HEK293 (cell line): ENCODE measurements at regions not wholly inside any gene's neighbourhood (a gene's known extent, or its start where the extent isn't known, plus 50 kb on each side); places are given as distances from the start of the nearest gene placed in this dataset.

ENCODE experiments used
- CTCF ChIA-PET: fragments of 350-600 bp; formaldehyde crosslinking; extraction: SDS; loops from one replicate; lab custom pipeline; 2021; ENCODE audit warnings: antibody characterized with exemption; lab: Yijun Ruan, JAX
- POLR2A ChIA-PET: fragments of 300-600 bp; formaldehyde crosslinking; extraction: SDS; loops from one replicate; lab custom pipeline; 2020; ENCODE audit warnings: antibody characterized with exemption, inconsistent platforms; lab: Yijun Ruan, JAX
- H3K27ac ChIP-seq: fragments of 200-500 bp; sonication (Bioruptor generic); 2 replicates; pipeline ENCODE4 v1.5.1; 2014; ENCODE audit warnings: low read depth, low read length, control low read depth, inconsistent platforms; ENCODE audit errors: extremely low read depth
- H3K36me3 ChIP-seq, 2 experiments: fragments of 200-500 bp in 1 of 2; sonication (Bioruptor generic) in 1 of 2; 1 replicate in 1 of 2; 2 replicates in 1 of 2; pipeline ENCODE4 v1.5.1; 2014 to 2017; ENCODE audit warnings: inconsistent platforms in 2 of 2, low read length in 2 of 2; ENCODE audit not compliant: control insufficient read depth in 2 of 2, insufficient read depth in 1 of 2
- H3K4me1 ChIP-seq: fragments of 200-500 bp; sonication (Bioruptor generic); 2 replicates; pipeline ENCODE4 v1.5.1; 2014; ENCODE audit warnings: mild to moderate bottlenecking, low read length, inconsistent platforms; ENCODE audit not compliant: control insufficient read depth, insufficient read depth
- H3K4me3 ChIP-seq: 2 replicates; pipeline ENCODE4 v1.5.1; 2011; ENCODE audit warnings: low read depth, mild to moderate bottlenecking, control low read depth, low read length, moderate library complexity
- H3K9me3 ChIP-seq: fragments of 200-500 bp; sonication (Bioruptor generic); 2 replicates; pipeline ENCODE4 v1.5.1; 2014; ENCODE audit warnings: low read depth, low read length, inconsistent platforms; ENCODE audit not compliant: control insufficient read depth, insufficient read depth
- TRIM28 ChIP-seq: IDR thresholded peaks from 2 replicates; pipeline ENCODE4 v1.6.1; 2011; ENCODE audit warnings: low read length, control low read depth, borderline replicate concordance
- YY2 ChIP-seq: fragments of 450-650 bp; formaldehyde crosslinking; IDR thresholded peaks from 2 replicates; pipeline ENCODE4 v1.5.1; 2016; ENCODE audit warnings: missing biosample characterization, missing genetic modification characterization
- ZFHX2 ChIP-seq: fragments of 450-650 bp; formaldehyde crosslinking; conservative IDR thresholded peaks from 2 replicates; pipeline ENCODE4 v1.5.1; 2016; ENCODE audit warnings: missing biosample characterization, missing genetic modification characterization
- ZFP41 ChIP-seq: fragments of 450-650 bp; formaldehyde crosslinking; IDR thresholded peaks from 2 replicates; pipeline ENCODE4 v1.5.1; 2016; ENCODE audit warnings: missing biosample characterization, missing genetic modification characterization, borderline replicate concordance
- ZNF133 ChIP-seq: fragments of 450-650 bp; formaldehyde crosslinking; IDR thresholded peaks from 2 replicates; pipeline ENCODE4 v1.5.1; 2016; ENCODE audit warnings: missing biosample characterization, missing genetic modification characterization
- ZNF174 ChIP-seq: fragments of 450-650 bp; formaldehyde crosslinking; IDR thresholded peaks from 2 replicates; pipeline ENCODE4 v1.5.0; 2017; ENCODE audit warnings: missing biosample characterization, mild to moderate bottlenecking, missing genetic modification characterization
- ZNF202 ChIP-seq: fragments of 450-650 bp; formaldehyde crosslinking; IDR thresholded peaks from 2 replicates; pipeline ENCODE4 v1.5.1; 2016; ENCODE audit warnings: missing biosample characterization, missing genetic modification characterization, borderline replicate concordance
- ZNF398 ChIP-seq: fragments of 450-650 bp; formaldehyde crosslinking; IDR thresholded peaks from 2 replicates; pipeline ENCODE4 v1.5.1; 2017; ENCODE audit warnings: missing biosample characterization, missing genetic modification characterization
- ZNF544 ChIP-seq: fragments of 450-650 bp; formaldehyde crosslinking; IDR thresholded peaks from 2 replicates; pipeline ENCODE4 v1.5.0; 2017; ENCODE audit warnings: missing biosample characterization, missing genetic modification characterization
- ZNF830 ChIP-seq: fragments of 450-650 bp; IDR thresholded peaks from 2 replicates; pipeline ENCODE4 v1.5.0; 2018; ENCODE audit warnings: missing biosample characterization, missing genetic modification characterization, low read depth, mild to moderate bottlenecking, moderate library complexity
- ZSCAN16 ChIP-seq: fragments of 450-650 bp; formaldehyde crosslinking; IDR thresholded peaks from 2 replicates; pipeline ENCODE4 v1.5.1; 2016; ENCODE audit warnings: missing biosample characterization, missing genetic modification characterization
- TF ChIP-seq, protein P1 (sequence below): fragments of 450-650 bp; formaldehyde crosslinking; IDR thresholded peaks from 2 replicates; pipeline ENCODE4 v1.5.1; 2016; ENCODE audit warnings: missing biosample characterization, missing genetic modification characterization, low read depth
- TF ChIP-seq, protein P2 (sequence below): fragments of 450-650 bp; formaldehyde crosslinking; IDR thresholded peaks from 2 replicates; pipeline ENCODE4 v1.5.1; 2016; ENCODE audit warnings: missing biosample characterization, missing genetic modification characterization, borderline replicate concordance
- TF ChIP-seq, protein P3 (sequence below): fragments of 450-650 bp; formaldehyde crosslinking; IDR thresholded peaks from 2 replicates; pipeline ENCODE4 v1.5.1; 2016; ENCODE audit warnings: missing biosample characterization, missing genetic modification characterization

GRCh38 chr10:89923661-89924060 is 222.3 kb downstream of the KIF20B start:
- Histone ChIP-seq H3K4me1 (no peaks in the 10 kb centered on the region), H3K4me3 (no peak overlapping the region), H3K36me3 (no peaks in the 10 kb centered on the region), H3K9me3 (no peaks in the 10 kb centered on the region), H3K27ac (no peak overlapping the region)
- ChIA-PET POLR2A (no interaction called here), CTCF (interaction anchor here (0.6 kb wide), 1 partner anchor 23 kb away, joined by 3 read pairs; no protein-coding TSS in a partner anchor)
- TF ChIP-seq ZFP41 (tag by site-specific recombination) (no peak), ZNF202 (tag by site-specific recombination) (no peak), ZNF544 (no peak), ZSCAN16 (tag by site-specific recombination) (no peak), YY2 (tag by site-specific recombination) (no peak)
- TF ChIP-seq, protein P1, sequence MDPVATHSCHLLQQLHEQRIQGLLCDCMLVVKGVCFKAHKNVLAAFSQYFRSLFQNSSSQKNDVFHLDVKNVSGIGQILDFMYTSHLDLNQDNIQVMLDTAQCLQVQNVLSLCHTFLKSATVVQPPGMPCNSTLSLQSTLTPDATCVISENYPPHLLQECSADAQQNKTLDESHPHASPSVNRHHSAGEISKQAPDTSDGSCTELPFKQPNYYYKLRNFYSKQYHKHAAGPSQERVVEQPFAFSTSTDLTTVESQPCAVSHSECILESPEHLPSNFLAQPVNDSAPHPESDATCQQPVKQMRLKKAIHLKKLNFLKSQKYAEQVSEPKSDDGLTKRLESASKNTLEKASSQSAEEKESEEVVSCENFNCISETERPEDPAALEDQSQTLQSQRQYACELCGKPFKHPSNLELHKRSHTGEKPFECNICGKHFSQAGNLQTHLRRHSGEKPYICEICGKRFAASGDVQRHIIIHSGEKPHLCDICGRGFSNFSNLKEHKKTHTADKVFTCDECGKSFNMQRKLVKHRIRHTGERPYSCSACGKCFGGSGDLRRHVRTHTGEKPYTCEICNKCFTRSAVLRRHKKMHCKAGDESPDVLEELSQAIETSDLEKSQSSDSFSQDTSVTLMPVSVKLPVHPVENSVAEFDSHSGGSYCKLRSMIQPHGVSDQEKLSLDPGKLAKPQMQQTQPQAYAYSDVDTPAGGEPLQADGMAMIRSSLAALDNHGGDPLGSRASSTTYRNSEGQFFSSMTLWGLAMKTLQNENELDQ (tag by site-specific recombination) = no peak
- TF ChIP-seq, protein P2, sequence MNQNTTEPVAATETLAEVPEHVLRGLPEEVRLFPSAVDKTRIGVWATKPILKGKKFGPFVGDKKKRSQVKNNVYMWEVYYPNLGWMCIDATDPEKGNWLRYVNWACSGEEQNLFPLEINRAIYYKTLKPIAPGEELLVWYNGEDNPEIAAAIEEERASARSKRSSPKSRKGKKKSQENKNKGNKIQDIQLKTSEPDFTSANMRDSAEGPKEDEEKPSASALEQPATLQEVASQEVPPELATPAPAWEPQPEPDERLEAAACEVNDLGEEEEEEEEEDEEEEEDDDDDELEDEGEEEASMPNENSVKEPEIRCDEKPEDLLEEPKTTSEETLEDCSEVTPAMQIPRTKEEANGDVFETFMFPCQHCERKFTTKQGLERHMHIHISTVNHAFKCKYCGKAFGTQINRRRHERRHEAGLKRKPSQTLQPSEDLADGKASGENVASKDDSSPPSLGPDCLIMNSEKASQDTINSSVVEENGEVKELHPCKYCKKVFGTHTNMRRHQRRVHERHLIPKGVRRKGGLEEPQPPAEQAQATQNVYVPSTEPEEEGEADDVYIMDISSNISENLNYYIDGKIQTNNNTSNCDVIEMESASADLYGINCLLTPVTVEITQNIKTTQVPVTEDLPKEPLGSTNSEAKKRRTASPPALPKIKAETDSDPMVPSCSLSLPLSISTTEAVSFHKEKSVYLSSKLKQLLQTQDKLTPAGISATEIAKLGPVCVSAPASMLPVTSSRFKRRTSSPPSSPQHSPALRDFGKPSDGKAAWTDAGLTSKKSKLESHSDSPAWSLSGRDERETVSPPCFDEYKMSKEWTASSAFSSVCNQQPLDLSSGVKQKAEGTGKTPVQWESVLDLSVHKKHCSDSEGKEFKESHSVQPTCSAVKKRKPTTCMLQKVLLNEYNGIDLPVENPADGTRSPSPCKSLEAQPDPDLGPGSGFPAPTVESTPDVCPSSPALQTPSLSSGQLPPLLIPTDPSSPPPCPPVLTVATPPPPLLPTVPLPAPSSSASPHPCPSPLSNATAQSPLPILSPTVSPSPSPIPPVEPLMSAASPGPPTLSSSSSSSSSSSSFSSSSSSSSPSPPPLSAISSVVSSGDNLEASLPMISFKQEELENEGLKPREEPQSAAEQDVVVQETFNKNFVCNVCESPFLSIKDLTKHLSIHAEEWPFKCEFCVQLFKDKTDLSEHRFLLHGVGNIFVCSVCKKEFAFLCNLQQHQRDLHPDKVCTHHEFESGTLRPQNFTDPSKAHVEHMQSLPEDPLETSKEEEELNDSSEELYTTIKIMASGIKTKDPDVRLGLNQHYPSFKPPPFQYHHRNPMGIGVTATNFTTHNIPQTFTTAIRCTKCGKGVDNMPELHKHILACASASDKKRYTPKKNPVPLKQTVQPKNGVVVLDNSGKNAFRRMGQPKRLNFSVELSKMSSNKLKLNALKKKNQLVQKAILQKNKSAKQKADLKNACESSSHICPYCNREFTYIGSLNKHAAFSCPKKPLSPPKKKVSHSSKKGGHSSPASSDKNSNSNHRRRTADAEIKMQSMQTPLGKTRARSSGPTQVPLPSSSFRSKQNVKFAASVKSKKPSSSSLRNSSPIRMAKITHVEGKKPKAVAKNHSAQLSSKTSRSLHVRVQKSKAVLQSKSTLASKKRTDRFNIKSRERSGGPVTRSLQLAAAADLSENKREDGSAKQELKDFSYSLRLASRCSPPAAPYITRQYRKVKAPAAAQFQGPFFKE (tag by site-specific recombination) = no peak

GRCh38 chr10:89924261-89924660 is 222.9 kb downstream of the KIF20B start:
- Histone ChIP-seq H3K4me1 (no peaks in the 10 kb centered on the region), H3K36me3 (no peaks in the 10 kb centered on the region), H3K4me3 (no peak overlapping the region), H3K27ac (no peak overlapping the region), H3K9me3 (no peaks in the 10 kb centered on the region)
- CTCF ChIA-PET = no interaction called here
- POLR2A ChIA-PET = no interaction called here
- TF ChIP-seq, protein P3, sequence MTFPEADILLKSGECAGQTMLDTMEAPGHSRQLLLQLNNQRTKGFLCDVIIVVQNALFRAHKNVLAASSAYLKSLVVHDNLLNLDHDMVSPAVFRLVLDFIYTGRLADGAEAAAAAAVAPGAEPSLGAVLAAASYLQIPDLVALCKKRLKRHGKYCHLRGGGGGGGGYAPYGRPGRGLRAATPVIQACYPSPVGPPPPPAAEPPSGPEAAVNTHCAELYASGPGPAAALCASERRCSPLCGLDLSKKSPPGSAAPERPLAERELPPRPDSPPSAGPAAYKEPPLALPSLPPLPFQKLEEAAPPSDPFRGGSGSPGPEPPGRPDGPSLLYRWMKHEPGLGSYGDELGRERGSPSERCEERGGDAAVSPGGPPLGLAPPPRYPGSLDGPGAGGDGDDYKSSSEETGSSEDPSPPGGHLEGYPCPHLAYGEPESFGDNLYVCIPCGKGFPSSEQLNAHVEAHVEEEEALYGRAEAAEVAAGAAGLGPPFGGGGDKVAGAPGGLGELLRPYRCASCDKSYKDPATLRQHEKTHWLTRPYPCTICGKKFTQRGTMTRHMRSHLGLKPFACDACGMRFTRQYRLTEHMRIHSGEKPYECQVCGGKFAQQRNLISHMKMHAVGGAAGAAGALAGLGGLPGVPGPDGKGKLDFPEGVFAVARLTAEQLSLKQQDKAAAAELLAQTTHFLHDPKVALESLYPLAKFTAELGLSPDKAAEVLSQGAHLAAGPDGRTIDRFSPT (tag by site-specific recombination) = no peak
- TF ChIP-seq ZNF398 (tag by site-specific recombination) (no peak), TRIM28 (no peak), ZNF133 (tag by site-specific recombination) (no peak), ZNF174 (no peak), ZFHX2 (tag by site-specific recombination) (no peak), ZNF830 (no peak)
